ENCODE measurements at regions not wholly inside any gene's neighbourhood (a gene's known extent, or its start where the extent isn't known, plus 50 kb on each side); places are given as distances from the start of the nearest gene placed in this dataset.

DNA sequence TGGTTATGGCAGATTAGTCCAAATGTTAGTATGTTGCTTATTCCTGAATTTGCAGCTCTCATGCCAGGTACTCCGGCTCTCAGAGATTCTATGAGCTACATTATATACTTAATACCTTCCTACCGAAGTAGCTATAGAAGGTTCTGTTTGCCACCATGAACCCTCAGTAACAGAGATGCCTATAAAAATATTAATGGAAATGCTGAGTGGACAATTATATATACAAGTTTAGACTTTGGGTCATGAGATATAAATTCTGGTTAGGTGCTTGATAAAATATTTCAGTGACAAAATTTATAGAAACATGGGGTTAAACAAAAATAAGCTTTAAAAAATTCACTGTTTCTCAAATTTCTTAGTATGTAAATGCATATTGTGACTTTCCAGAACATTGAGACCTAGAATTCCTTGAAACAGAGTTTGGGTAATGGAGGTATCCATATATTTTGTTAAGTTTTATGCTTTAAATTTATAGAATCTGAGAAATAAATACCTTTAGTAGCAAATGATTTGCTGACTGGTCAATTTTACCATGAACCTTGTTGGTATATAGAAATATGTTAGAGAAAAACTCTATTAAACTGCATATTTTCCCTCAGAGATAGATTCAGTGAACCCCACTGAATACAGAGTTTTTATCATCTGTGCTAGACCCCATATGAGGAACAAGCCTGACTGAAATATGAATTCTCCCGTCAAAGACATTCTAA is 533.5 kb downstream of the SH2D4B start:
- no peak overlapping the region for H3K27ac ChIP-seq (ENCODE audit: low read length)
- H3K27me3 ChIP-seq (ENCODE audit: control insufficient read depth, insufficient read depth, low read length), result no peaks in the 10 kb centered on the region
- no peak for DNase-seq (ENCODE audit: low read depth, low spot score)
- in situ Hi-C loops (cut with HindIII; ENCODE audit: low pct_unique_long_range_greater_than_20kb, low sequenced_read_pairs) (no loop called here), intact Hi-C loops (cut with micrococcal nuclease; ENCODE audit: unreplicated experiment) (no loop called here)
- no peak for ATAC-seq
- no peak overlapping the region for H3K4me3 ChIP-seq (ENCODE audit: low read depth in 2 of 2, low read length in 2 of 2)
- no peaks in the 10 kb centered on the region for H3K4me1 ChIP-seq (ENCODE audit: control insufficient read depth, insufficient read depth, low read length)
- CTCF ChIA-PET, result no interaction called here
- TF ChIP-seq TCF7L2 (IDR thresholded peaks at IDR 0.05; ENCODE audit: low read depth, low read length) (no peak), SIN3A (IDR thresholded peaks at IDR 0.05; ENCODE audit: borderline replicate concordance, insufficient read depth, low read depth, low read length) (no peak), POLR2AphosphoS5 (IDR thresholded peaks at IDR 0.05; ENCODE audit: low read depth, low read length) (no peak)
- TF ChIP-seq, protein P1, sequence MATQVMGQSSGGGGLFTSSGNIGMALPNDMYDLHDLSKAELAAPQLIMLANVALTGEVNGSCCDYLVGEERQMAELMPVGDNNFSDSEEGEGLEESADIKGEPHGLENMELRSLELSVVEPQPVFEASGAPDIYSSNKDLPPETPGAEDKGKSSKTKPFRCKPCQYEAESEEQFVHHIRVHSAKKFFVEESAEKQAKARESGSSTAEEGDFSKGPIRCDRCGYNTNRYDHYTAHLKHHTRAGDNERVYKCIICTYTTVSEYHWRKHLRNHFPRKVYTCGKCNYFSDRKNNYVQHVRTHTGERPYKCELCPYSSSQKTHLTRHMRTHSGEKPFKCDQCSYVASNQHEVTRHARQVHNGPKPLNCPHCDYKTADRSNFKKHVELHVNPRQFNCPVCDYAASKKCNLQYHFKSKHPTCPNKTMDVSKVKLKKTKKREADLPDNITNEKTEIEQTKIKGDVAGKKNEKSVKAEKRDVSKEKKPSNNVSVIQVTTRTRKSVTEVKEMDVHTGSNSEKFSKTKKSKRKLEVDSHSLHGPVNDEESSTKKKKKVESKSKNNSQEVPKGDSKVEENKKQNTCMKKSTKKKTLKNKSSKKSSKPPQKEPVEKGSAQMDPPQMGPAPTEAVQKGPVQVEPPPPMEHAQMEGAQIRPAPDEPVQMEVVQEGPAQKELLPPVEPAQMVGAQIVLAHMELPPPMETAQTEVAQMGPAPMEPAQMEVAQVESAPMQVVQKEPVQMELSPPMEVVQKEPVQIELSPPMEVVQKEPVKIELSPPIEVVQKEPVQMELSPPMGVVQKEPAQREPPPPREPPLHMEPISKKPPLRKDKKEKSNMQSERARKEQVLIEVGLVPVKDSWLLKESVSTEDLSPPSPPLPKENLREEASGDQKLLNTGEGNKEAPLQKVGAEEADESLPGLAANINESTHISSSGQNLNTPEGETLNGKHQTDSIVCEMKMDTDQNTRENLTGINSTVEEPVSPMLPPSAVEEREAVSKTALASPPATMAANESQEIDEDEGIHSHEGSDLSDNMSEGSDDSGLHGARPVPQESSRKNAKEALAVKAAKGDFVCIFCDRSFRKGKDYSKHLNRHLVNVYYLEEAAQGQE (IDR thresholded peaks at IDR 0.05; ENCODE audit: insufficient read depth in 1 of 2, low read depth in 2 of 2, low read length in 1 of 2), result no peak
- TF ChIP-seq, protein P2, sequence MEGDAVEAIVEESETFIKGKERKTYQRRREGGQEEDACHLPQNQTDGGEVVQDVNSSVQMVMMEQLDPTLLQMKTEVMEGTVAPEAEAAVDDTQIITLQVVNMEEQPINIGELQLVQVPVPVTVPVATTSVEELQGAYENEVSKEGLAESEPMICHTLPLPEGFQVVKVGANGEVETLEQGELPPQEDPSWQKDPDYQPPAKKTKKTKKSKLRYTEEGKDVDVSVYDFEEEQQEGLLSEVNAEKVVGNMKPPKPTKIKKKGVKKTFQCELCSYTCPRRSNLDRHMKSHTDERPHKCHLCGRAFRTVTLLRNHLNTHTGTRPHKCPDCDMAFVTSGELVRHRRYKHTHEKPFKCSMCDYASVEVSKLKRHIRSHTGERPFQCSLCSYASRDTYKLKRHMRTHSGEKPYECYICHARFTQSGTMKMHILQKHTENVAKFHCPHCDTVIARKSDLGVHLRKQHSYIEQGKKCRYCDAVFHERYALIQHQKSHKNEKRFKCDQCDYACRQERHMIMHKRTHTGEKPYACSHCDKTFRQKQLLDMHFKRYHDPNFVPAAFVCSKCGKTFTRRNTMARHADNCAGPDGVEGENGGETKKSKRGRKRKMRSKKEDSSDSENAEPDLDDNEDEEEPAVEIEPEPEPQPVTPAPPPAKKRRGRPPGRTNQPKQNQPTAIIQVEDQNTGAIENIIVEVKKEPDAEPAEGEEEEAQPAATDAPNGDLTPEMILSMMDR (IDR thresholded peaks at IDR 0.05), result no peak
- no peaks in the 10 kb centered on the region for H3K36me3 ChIP-seq (ENCODE audit: control insufficient read depth, insufficient read depth, low read length)
- no TSS peak for BruUV-seq (replicated peaks)
- H3K9me3 ChIP-seq (ENCODE audit: control insufficient read depth, insufficient read depth, low read depth, low read length), result no peaks in the 10 kb centered on the region
- POLR2A ChIA-PET, result no interaction called here

DNA sequence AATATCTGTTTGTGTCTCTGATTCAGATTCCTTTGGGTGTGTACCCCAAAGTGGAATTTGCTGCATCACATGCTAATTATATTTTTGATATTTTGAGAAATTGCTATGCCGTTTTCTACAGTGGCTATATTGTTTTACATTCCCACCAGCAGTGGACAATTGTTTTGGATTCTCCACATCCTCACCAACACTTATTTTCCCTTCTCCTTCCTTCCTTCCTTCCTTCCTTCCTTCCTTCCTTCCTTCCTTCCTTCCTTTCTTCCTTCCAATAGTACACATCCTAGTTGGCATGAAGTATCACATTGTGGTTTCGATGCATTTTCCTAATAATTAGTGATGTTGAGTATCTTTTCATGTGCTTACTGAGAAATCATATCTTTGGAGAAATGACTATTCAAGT is 535.5 kb downstream of the SH2D4B start:
- TF ChIP-seq POLR2AphosphoS5 (IDR thresholded peaks at IDR 0.05; ENCODE audit: low read depth, low read length) (no peak), SIN3A (IDR thresholded peaks at IDR 0.05; ENCODE audit: borderline replicate concordance, insufficient read depth, low read depth, low read length) (no peak), TCF7L2 (IDR thresholded peaks at IDR 0.05; ENCODE audit: low read depth, low read length) (no peak)
- TF ChIP-seq, protein P1 (IDR thresholded peaks at IDR 0.05; ENCODE audit: insufficient read depth in 1 of 2, low read depth in 2 of 2, low read length in 1 of 2), result no peak
- TF ChIP-seq, protein P2 (IDR thresholded peaks at IDR 0.05), result no peak
- CTCF ChIA-PET, result no interaction called here
- POLR2A ChIA-PET, result no interaction called here
- H3K4me1 ChIP-seq (ENCODE audit: control insufficient read depth, insufficient read depth, low read length), result no peaks in the 10 kb centered on the region
- ATAC-seq (no peak), DNase-seq (ENCODE audit: low read depth, low spot score) (no peak)
- in situ Hi-C loops (cut with HindIII; ENCODE audit: low pct_unique_long_range_greater_than_20kb, low sequenced_read_pairs), result no loop called here
- no peaks in the 10 kb centered on the region for H3K27me3 ChIP-seq (ENCODE audit: control insufficient read depth, insufficient read depth, low read length)
- H3K4me3 ChIP-seq (ENCODE audit: low read depth in 2 of 2, low read length in 2 of 2), result no peak overlapping the region
- H3K9me3 ChIP-seq (ENCODE audit: control insufficient read depth, insufficient read depth, low read depth, low read length), result no peaks in the 10 kb centered on the region
- no TSS peak for BruUV-seq (replicated peaks)
- H3K36me3 ChIP-seq (ENCODE audit: control insufficient read depth, insufficient read depth, low read length), result no peaks in the 10 kb centered on the region
- no peak overlapping the region for H3K27ac ChIP-seq (ENCODE audit: low read length)
- intact Hi-C loops (cut with micrococcal nuclease; ENCODE audit: unreplicated experiment), result no loop called here

Data from Panc1 (cell line).